ENCODE measurements at regions not wholly inside any gene's neighbourhood (a gene's known extent, or its start where the extent isn't known, plus 50 kb on each side); places are given as distances from the start of the nearest gene placed in this dataset.
"Not testable (repeated sequence)": the region's sequence is repeated elsewhere in the genome, so short reads cannot be mapped to it uniquely, and the experiment has no call there.

- TF ChIP-seq CSRNP2 (CRISPR knock-in tag; conservative IDR thresholded peaks at IDR 0.05; ENCODE audit: low read depth); KLF6 (CRISPR knock-in tag; IDR thresholded peaks at IDR 0.05); BATF2 (CRISPR knock-in tag; IDR thresholded peaks at IDR 0.05); POLR2AphosphoS2 (IDR thresholded peaks at IDR 0.05; ENCODE audit: low read depth, low read length); NFE2L2 (IDR thresholded peaks at IDR 0.05; ENCODE audit: low read length); ZNF24 (IDR thresholded peaks at IDR 0.05); CTCF (CRISPR knock-in tag; IDR thresholded peaks at IDR 0.05); MTF1 (CRISPR knock-in tag; IDR thresholded peaks at IDR 0.05): not testable (repeated sequence)
- TF ChIP-seq, protein P1, sequence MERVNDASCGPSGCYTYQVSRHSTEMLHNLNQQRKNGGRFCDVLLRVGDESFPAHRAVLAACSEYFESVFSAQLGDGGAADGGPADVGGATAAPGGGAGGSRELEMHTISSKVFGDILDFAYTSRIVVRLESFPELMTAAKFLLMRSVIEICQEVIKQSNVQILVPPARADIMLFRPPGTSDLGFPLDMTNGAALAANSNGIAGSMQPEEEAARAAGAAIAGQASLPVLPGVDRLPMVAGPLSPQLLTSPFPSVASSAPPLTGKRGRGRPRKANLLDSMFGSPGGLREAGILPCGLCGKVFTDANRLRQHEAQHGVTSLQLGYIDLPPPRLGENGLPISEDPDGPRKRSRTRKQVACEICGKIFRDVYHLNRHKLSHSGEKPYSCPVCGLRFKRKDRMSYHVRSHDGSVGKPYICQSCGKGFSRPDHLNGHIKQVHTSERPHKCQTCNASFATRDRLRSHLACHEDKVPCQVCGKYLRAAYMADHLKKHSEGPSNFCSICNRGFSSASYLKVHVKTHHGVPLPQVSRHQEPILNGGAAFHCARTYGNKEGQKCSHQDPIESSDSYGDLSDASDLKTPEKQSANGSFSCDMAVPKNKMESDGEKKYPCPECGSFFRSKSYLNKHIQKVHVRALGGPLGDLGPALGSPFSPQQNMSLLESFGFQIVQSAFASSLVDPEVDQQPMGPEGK (CRISPR knock-in tag; IDR thresholded peaks at IDR 0.05) = not testable (repeated sequence)
- TF ChIP-seq, protein P2, sequence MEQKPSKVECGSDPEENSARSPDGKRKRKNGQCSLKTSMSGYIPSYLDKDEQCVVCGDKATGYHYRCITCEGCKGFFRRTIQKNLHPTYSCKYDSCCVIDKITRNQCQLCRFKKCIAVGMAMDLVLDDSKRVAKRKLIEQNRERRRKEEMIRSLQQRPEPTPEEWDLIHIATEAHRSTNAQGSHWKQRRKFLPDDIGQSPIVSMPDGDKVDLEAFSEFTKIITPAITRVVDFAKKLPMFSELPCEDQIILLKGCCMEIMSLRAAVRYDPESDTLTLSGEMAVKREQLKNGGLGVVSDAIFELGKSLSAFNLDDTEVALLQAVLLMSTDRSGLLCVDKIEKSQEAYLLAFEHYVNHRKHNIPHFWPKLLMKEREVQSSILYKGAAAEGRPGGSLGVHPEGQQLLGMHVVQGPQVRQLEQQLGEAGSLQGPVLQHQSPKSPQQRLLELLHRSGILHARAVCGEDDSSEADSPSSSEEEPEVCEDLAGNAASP (CRISPR knock-in tag; IDR thresholded peaks at IDR 0.05; ENCODE audit: borderline replicate concordance) = not testable (repeated sequence)
Observed at GRCh38 chr10:50675555-50675954, 51.8 kb upstream of the SGMS1 start.

All from HepG2 (cell line).